ENCODE measurements at regions not wholly inside any gene's neighbourhood (a gene's known extent, or its start where the extent isn't known, plus 50 kb on each side); places are given as distances from the start of the nearest gene placed in this dataset.

- TF ChIP-seq POLR2AphosphoS5 (IDR thresholded peaks at IDR 0.05; ENCODE audit: low read depth) (no peak), CTCF (IDR thresholded peaks at IDR 0.05; ENCODE audit: insufficient read depth, low read length) (no peak), GABPA (IDR thresholded peaks at IDR 0.05; ENCODE audit: low read depth) (no peak)
Observed at GRCh38 chr2:14803994-14804393, 171.5 kb downstream of the LRATD1 start.

All from HL-60 (cell line).